Astrocyte (in vitro differentiated cells and primary cell): ENCODE measurements at regions not wholly inside any gene's neighbourhood (a gene's known extent, or its start where the extent isn't known, plus 50 kb on each side); places are given as distances from the start of the nearest gene placed in this dataset.

Experiments
- CTCF ChIP-seq: IDR thresholded peaks from 2 replicates; pipeline ENCODE4 v1.5.1; 2011; ENCODE audit warnings: low read depth, mild to moderate bottlenecking, inconsistent platforms, low read length, moderate library complexity; ENCODE audit not compliant: insufficient read depth
- EZH2 ChIP-seq: IDR thresholded peaks from 2 replicates; pipeline ENCODE4 v1.6.1; 2012; ENCODE audit warnings: mild to moderate bottlenecking, low read length, inconsistent platforms; ENCODE audit not compliant: insufficient read depth

- TF ChIP-seq EZH2: no peak
- no peak for TF ChIP-seq CTCF
These were observed 258.4 kb upstream of the DPYD start for GRCh38 chr1:98179151-98179773.
